Fibroblast of pulmonary artery (primary cell): ENCODE measurements at regions not wholly inside any gene's neighbourhood (a gene's known extent, or its start where the extent isn't known, plus 50 kb on each side); places are given as distances from the start of the nearest gene placed in this dataset.

ENCODE experiments used
- DNase-seq: peaks from one replicate; pipeline ENCODE4 v3.0.0-alpha.2; 2010; ENCODE audit warnings: low read depth
- H3K4me3 ChIP-seq: replicated peaks from 2 replicates; pipeline ENCODE4 v1.5.1; 2011; ENCODE audit warnings: low read depth, mild to moderate bottlenecking, control low read depth, low read length, moderate library complexity
- TF ChIP-seq, protein P1 (sequence below): IDR thresholded peaks from 2 replicates; pipeline ENCODE4 v1.5.1; 2011; ENCODE audit warnings: mild to moderate bottlenecking, control low read depth, low read length, inconsistent platforms; ENCODE audit errors: missing control alignments

DNA sequence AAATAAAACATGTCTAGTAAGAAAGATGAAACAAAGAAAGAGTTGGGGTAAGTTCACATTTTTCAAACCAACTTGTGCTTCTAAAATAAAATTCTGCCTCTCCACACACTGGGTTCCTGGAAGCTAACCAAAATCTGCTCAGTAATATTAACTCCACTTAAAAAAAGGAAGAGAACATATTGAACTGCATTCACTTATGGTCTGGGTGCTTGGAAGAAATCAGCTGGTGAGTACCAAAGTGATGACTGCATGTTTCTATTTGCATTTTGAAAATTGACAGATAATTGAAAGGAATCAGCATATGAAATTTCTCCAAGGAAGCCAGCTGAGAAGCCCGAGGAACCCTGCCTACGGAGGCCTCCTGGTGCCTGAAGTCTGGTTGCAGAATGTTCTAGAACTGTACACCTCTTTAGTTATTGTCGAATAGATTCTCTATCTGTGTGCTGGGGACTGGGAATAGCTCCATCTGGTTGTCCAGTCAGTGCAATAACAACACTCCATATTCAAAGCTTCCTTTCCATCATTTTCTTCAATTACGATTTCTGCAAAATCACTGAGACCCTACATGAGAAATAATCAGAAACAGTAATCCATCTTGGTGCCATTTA is 836.1 kb downstream of the VRK1 start:
- TF ChIP-seq, protein P1, sequence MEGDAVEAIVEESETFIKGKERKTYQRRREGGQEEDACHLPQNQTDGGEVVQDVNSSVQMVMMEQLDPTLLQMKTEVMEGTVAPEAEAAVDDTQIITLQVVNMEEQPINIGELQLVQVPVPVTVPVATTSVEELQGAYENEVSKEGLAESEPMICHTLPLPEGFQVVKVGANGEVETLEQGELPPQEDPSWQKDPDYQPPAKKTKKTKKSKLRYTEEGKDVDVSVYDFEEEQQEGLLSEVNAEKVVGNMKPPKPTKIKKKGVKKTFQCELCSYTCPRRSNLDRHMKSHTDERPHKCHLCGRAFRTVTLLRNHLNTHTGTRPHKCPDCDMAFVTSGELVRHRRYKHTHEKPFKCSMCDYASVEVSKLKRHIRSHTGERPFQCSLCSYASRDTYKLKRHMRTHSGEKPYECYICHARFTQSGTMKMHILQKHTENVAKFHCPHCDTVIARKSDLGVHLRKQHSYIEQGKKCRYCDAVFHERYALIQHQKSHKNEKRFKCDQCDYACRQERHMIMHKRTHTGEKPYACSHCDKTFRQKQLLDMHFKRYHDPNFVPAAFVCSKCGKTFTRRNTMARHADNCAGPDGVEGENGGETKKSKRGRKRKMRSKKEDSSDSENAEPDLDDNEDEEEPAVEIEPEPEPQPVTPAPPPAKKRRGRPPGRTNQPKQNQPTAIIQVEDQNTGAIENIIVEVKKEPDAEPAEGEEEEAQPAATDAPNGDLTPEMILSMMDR = no peak
- DNase-seq = no peak
- H3K4me3 ChIP-seq = no peak overlapping the region

DNA sequence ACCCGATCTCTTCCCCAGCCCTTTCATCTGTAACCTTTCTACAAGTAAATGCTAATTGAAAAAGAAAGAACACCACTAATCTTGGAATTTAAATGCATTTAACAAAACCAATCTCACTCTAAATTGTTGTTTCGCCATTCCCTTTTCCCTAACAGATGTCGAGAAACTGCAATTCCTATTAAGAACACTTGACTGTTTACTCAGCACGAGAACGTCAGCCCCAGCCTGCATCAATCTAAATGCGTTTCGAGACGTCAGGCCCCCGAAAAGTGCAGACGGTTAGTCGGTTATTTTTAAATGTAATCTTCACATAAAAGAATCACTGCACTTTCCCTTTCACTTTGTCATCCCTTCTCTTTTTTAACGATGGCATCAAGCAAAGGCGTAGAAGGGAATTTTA is 837.6 kb downstream of the VRK1 start:
- no peak for DNase-seq
- no peak overlapping the region for H3K4me3 ChIP-seq
- TF ChIP-seq, protein P1 = no peak

DNA sequence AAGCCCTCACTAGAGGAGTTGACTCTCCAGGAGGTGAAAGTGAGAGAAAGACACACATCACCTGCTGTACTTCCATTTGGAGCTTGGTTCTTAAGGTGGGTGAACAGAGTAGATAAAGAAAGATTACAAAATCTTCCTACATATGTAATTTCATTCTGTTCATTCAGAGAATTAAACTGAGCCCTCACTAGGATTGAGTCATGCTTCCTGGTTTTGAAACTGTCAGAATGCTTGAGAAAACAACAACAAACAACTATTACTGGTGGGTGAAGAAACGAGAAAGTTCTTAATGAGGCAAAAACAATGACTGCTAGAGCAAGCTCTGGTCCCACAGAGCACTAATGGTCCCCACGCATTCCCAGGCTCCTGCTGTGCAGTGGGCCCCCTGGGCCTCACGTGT is 841.7 kb downstream of the VRK1 start:
- H3K4me3 ChIP-seq = no peak overlapping the region
- TF ChIP-seq, protein P1 = no peak
- DNase-seq = no peak

DNA sequence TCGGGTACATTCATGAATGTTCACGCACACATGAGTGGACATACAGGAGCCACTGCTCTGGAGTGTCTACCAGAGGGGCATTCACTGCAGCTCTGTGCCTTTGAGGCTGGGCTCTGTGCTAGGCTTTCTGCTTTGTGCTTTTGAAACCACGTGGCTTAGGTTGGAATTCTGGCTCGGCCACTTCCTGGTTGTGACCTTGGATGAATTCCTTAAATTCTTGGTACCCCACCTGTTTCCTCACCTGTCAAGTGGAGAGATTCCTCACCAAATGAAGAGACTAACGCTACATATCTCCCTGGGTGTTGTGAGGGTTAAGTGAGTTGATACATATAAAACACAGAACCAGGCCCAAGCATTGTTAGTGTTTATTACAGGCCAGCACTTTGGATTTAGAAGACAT is 842.8 kb downstream of the VRK1 start:
- no peak for DNase-seq
- TF ChIP-seq, protein P1 = no peak
- H3K4me3 ChIP-seq = no peak overlapping the region

DNA sequence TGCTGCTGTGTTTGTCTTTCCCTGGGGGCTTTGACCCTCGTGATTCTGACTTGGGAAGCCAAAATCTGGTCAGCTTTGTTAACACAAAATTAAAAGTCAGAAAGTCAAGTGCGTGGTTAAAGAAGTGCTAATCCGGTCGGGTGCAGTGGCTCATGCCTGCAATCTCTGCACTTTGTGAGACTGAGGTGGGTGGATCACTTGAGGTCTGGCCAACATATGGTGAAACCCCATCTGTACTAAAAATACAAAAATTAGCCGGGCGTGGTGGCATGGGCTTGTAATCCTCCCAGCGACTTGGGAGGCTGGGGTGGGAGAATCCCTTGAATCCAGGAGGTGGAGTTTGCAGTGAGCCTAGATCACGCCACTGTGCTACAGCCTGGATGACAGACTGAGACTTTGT is 844.6 kb downstream of the VRK1 start:
- no peak for DNase-seq
- H3K4me3 ChIP-seq = no peak overlapping the region
- TF ChIP-seq, protein P1 = no peak

DNA sequence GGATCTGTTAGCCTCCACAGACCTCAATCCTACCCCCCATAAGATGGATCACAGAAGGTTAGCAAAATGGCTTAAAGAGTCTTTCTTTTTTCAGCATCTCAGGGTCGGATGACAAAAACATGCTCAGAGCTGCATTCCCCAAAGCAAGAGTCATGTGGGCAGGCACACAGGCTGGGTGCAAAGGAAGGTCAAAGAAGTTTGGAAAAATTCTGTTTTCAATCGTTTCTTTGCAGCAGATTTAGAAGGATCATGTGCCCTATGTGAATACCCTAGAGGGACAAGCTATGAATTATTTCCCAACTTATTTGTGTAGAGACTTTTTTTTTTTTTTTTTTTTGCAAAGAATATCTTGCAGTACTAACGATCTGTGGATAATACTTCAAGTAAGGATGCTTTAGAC is 845.4 kb downstream of the VRK1 start:
- H3K4me3 ChIP-seq = no peak overlapping the region
- TF ChIP-seq, protein P1 = no peak
- DNase-seq = no peak

DNA sequence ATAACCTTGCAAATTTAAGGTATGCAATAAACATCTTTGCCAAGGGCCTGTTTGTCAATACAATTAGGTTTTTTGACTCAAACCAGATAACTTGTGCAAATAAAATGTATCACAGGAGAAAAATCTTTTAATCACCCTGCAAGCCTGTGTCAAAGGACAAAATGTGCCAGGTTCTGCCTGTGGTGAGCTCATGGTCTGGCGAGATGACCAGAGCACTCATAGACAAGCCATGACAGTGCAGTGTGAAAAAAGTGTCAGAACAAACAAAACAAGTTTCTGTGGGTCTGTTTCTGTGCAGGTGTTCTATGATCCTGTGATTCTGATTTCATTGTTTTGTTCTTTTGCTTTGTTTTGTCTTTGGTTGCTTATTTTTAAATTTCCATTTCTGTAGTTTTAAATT is 847.2 kb downstream of the VRK1 start:
- TF ChIP-seq, protein P1 = no peak
- DNase-seq = no peak
- H3K4me3 ChIP-seq = no peak overlapping the region
